ENCODE measurements at regions not wholly inside any gene's neighbourhood (a gene's known extent, or its start where the extent isn't known, plus 50 kb on each side); places are given as distances from the start of the nearest gene placed in this dataset.
"Not testable (repeated sequence)": the region's sequence is repeated elsewhere in the genome, so short reads cannot be mapped to it uniquely, and the experiment has no call there.

GRCh38 chrX:122238801-122239200 is 945.3 kb upstream of the GRIA3 start:
- no peak for DNase-seq

DNA sequence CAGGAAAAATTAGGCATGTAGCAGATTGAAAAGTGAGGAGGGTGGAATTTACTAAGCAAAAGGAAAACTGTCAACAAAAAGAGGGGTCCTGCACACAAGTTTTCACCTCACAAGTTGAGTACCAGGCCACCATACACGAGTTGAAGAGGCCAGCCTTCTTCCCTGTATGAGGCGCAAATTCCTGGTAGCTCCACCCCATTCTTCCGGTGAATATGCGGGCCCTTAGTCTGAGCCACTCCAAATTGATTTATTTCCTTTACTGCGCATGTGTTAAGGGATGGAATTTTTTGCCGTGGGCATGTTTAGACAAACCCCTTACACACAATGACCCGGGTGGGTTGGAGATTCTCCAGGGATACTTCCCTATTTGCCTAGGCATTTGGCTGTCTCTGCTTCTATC is 942.1 kb upstream of the GRIA3 start:
- DNase-seq: no peak

DNA sequence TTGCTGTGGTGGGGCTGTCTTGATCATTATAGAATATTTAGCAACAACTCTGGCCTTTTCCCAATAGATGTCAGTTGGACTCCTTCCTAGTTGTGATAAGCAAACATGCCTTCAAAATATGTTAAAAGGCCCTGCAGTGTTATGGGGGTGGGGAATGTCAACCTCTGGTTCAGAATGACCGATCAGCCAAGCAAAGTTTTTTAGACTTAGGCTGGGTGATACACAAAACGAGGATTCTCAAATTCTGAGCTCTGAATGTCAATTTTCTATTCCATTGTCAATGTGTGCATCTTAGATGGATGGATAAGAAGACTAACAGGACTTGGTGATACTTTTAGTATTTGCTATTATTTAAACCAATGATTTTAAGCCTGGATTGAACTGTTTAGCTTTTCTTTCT is 940.0 kb upstream of the GRIA3 start:
- DNase-seq: no peak

DNA sequence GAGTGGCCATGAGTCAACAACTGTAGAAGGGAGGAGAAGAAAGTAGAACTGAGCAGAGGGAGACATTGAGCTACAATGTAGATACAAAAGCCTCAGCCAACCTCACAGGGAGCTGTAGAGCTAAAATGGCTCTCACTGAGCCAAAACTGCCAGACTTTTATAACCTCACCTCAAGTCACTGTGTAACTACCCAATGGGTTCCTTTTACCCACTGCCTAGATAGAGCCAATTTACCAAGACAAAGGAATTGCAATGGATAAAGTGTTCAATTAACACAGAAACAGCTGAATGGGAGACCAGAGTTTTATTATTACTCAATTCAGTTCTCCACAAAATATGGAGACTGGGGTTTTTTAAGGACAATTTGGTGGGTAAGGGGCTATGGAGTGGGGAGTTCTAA is 938.9 kb upstream of the GRIA3 start:
- no peak for DNase-seq

- no peak for DNase-seq
Observed at GRCh38 chrX:122245943-122246342, 938.1 kb upstream of the GRIA3 start.

- no peak for DNase-seq
Observed at GRCh38 chrX:122246937-122247336, 937.1 kb upstream of the GRIA3 start.

GRCh38 chrX:122248681-122249080 is 935.4 kb upstream of the GRIA3 start:
- DNase-seq: no peak

DNA sequence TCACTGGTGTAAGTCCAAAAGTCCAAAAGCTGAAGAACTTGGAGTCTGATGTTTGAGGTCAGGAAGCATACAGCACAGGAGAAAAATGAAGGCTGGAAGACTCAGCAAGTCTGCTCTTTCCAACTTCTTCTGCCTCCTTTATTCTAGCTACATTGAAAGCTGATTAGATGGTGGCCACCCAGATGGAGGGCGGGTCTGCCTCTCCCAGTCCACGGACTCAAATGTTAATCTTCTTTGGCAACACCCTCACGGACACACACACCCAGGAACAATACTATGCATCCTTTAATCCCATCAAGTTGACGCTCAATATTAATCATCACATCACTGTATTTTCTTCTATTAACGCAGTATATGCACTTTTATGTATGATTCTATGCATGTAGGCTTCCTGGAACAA is 931.6 kb upstream of the GRIA3 start:
- DNase-seq: no peak

- no peak for DNase-seq
Observed at GRCh38 chrX:122268353-122268752, 915.7 kb upstream of the GRIA3 start.

DNA sequence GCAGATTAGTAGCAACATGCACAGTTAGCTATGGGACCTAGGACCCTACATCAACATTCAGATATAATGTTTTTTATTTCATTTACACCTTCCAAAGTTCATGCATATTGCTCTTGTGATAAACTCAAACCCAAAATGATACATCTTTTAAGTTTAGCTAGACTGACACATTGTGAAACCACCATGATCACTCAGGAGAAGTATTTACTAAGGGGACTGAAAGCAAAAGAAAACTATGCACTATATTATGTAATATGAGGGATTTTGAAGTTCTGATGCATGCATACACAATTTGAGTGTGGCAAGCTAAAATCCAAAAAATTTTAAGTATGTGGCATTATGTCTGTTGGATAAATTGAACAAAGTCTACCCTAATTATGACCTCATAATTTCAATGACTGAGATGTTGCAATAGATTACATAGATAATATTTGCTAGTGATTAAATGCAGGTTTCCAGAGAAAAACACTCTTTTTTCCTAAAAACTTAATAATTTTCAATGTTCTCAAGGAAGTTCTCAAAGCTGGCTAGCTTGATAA is 914.8 kb upstream of the GRIA3 start:
- no peak for DNase-seq

GRCh38 chrX:122270809-122271494 is 913.1 kb upstream of the GRIA3 start:
- DNase-seq: no peak

DNA sequence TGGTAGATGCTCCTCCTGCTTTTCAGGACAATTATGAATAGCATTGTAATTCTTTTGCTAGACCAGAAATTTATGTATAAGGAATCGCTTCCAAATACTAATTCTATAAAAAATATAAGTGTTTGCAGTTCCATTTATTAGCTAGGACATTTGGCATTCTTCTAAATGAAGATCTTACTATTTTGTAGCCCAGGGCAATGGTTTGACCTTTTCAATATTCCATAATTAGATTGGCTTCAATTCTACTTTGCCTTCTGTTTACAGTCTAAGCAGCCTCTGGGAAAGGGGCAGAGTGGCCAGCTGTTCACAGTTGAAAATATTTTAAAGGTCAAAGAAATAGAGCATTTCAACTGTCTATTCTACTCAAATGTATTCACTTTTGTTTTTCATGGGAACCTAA is 912.1 kb upstream of the GRIA3 start:
- DNase-seq: no peak

DNA sequence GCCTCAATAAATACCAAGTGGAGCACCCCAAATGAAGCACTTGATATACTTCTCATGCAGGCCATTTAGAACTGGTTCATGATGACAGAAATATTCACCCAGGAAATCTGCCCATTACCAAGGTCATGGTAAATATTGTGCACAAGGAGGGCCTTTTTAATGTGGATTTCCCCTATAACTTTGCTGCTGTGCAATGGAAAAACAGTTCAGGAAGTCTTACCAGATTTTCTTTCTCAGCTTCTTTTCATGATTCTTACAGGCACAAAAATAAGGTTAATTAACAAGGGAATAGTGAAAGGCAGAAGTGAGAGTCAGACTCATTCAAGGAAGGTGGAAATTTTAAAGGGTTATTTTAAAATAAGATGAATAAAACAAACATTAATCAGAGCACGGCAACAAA is 904.3 kb upstream of the GRIA3 start:
- no peak for DNase-seq

DNA sequence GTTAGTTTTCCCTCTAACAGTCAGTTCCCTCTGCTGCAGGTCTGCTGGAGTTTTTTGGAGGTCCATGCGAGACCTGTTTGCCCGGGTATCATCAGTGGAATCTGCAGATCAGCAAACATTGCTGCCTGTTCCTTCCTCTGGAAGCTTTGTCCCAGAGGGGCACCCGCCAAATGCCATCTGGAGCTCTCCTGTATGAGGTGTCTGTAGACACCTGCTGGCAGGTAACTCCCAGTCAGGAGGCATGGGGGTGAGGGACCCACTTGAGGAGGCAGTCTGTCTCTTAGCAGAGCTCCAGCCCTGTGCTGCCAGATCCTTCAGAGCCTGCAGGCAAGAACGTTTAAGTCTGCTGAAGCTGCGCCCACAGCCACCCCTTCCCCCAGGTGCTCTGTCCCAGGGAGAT is 884.3 kb upstream of the GRIA3 start:
- DNase-seq: not testable (repeated sequence)

GRCh38 chrX:122301491-122301890 is 882.6 kb upstream of the GRIA3 start:
- no peak for DNase-seq

- no peak for DNase-seq
Observed at GRCh38 chrX:122303761-122304160, 880.3 kb upstream of the GRIA3 start.

DNA sequence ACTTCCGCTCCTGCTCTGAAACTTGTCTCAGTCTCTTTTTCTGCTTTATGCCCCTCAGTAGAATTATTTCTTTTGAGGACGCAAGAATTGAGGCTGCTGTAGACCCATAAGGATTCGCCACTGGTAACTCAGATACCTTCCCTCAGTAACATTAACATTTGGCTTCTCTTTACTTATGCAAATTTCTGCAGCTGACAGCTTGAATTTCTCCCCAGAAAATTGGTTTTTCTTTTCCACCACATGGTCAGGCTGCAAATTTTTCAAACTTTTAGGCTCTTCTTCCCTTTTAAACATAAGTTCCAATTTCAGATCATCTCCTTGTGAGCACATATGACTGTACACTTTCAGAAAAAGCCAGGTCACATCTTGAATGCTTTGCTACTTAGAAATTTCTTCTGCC is 839.3 kb upstream of the GRIA3 start:
- DNase-seq: no peak

DNA sequence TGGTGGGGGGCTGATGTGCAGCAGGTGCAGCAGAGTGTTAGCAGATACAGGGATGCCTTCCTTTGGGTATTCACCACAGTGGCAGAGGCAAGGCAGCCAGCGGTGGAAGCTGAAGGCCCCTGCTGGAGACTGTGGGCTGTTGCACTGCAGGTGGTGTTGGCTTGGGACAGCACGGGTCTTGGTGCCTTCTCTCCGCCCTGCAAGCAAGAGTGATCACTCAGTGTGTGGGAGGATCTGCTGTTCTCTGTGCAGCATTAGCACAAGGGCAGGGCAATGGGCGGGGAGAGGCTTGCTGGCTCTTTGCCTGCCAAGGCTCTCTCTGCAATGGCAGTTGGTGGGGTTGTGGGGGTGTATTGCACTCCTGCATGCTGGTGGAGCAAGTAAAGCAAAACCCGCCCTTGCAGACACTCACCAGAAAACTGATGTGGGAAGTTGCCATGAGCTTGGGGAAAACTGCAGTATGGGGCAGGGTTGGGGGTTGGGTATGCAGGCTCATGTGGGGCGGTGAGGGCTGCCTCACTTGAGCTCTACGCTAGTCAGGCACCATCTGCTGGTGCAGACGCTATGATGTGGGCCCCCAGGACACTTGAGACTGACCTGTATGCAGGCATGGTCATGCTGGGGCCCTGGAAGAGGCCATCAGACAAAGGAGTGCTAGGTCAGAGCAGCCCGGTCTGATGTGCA is 820.8 kb upstream of the GRIA3 start:
- DNase-seq: no peak

- not testable (repeated sequence) for DNase-seq
Observed at GRCh38 chrX:122375533-122375932, 808.5 kb upstream of the GRIA3 start.

- DNase-seq: no peak
Observed at GRCh38 chrX:122389005-122389404, 795.1 kb upstream of the GRIA3 start.

DNA sequence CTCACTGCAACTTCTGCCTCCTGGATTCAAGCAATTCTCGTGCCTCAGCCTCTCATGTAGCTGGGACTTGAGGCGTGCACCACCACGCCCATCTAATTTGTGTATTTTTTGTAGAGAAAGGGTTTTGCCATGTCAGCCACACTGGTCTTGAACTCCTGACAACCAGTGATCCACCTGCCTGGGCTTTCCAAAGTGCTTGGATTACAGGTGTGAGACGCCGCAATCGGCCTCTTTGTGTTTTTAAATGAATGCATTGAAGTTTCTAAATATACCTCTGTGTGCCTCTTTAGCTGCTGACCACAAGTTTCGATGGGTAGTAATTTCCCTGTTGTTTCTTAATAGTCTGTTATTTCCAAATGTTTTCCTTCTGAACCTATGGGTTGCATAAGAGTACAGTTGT is 765.3 kb upstream of the GRIA3 start:
- no peak for DNase-seq

GRCh38 chrX:122421434-122422121 is 762.5 kb upstream of the GRIA3 start:
- no peak for DNase-seq

- no peak for DNase-seq
Observed at GRCh38 chrX:122422547-122422946, 761.5 kb upstream of the GRIA3 start.

DNA sequence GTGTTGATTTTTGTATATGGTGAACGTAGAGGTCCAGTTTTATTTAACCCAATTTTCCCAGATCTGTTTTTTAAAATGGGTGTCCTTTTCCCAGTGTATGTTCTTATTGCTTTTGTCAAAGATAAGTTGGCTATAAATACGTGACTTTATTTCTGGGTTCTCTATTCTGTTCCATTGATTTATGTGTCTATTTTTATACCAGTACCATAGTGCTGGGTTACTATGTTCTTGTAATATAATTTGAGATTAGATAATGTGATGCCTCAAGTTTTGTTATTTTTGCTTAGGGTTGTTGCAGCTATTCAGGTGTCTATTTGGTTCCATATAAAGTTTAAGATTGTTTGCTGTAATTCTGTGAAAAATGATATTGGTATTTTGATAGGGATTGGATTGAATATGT is 749.1 kb upstream of the GRIA3 start:
- no peak for DNase-seq
